AG04449 (cell line): ENCODE measurements at regions not wholly inside any gene's neighbourhood (a gene's known extent, or its start where the extent isn't known, plus 50 kb on each side); places are given as distances from the start of the nearest gene placed in this dataset.

ENCODE experiments used
- CTCF ChIA-PET: fragments of 350-600 bp; formaldehyde crosslinking; extraction: SDS; loops from one replicate; lab custom pipeline; 2021; ENCODE audit warnings: antibody characterized with exemption; lab: Yijun Ruan, JAX
- POLR2A ChIA-PET: fragments of 400-600, 350-600 bp; formaldehyde crosslinking; extraction: SDS; loops from one replicate; lab custom pipeline; 2020; ENCODE audit warnings: antibody characterized with exemption, inconsistent platforms; lab: Yijun Ruan, JAX
- DNase-seq: peaks from one replicate; pipeline ENCODE4 v3.0.0-alpha.2; 2010; ENCODE audit warnings: low read depth, low spot score
- H3K4me3 ChIP-seq: 2 replicates; pipeline ENCODE4 v1.5.1; 2011; ENCODE audit warnings: low read depth, mild to moderate bottlenecking, control low read depth, low read length
- CTCF ChIP-seq: IDR thresholded peaks from one replicate; pipeline ENCODE4 v1.5.1; 2011; ENCODE audit warnings: mild to moderate bottlenecking, moderate library complexity, low read length, control low read depth, inconsistent platforms; ENCODE audit not compliant: insufficient read depth; ENCODE audit errors: missing control alignments

- no peak for TF ChIP-seq CTCF
- CTCF ChIA-PET, result no interaction called here
- H3K4me3 ChIP-seq, result no peak overlapping the region
- no peak for DNase-seq
- POLR2A ChIA-PET, result no interaction called here
Measured at GRCh38 chr12:42779186-42779859, 189.8 kb upstream of the PRICKLE1 start.

DNA sequence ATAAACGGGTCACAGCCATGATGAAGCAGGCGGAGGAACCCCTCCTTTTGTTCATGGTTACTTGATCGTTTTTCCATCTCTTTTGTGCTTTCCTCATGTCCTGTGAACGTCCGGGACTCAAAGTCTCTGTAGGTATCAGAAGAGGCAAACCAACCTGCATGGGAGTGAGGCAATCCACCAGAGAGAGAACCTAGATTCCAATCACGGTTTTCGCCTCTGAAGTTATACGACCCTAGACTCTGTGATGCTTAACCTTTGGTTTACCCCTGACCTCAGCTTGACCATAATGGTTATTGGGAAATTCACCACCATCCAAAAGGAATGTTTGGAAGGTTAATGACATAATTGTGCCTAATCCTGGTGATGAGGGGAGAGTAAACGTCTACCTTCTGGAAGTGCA, 186.8 kb upstream of the PRICKLE1 start:
- TF ChIP-seq CTCF, result no peak
- ChIA-PET POLR2A (no interaction called here), CTCF (no interaction called here)
- no peak overlapping the region for H3K4me3 ChIP-seq
- DNase-seq, result no peak

GRCh38 chr12:42774238-42774637, 184.7 kb upstream of the PRICKLE1 start:
- CTCF ChIA-PET, result no interaction called here

GRCh38 chr12:42770261-42770660, 180.7 kb upstream of the PRICKLE1 start:
- POLR2A ChIA-PET, result no interaction called here
- TF ChIP-seq CTCF, result no peak
- H3K4me3 ChIP-seq, result no peak overlapping the region
- CTCF ChIA-PET, result interaction anchor here (1.1 kb wide), 1 partner anchor 10 kb away, joined by 4 read pairs; no protein-coding TSS in a partner anchor
- DNase-seq, result no peak

More at GRCh38 chr12:42774238-42774637, 184.7 kb upstream of the PRICKLE1 start:
- no peak for TF ChIP-seq CTCF
- no peak for DNase-seq
- POLR2A ChIA-PET, result no interaction called here
- no peak overlapping the region for H3K4me3 ChIP-seq

DNA sequence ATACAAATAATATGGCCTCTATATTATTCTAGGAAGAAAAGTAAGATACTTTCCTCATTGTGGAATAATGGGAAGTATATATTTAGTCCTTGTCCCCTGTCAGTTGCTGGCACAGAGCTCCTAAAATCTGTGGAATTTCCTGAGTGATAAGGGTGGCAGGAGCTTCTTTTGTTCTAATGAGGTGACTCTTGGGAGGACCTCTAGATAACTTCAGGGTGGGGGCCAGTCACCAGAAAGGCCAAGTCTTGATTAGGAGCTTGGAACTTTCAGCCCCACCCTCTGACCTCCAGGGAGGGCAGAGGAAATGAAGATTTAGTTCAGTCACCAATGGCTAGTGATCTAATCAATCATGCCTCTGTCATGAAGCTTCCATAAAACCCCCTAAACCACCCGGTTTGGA, 179.9 kb upstream of the PRICKLE1 start:
- DNase-seq, result no peak
- POLR2A ChIA-PET, result no interaction called here
- CTCF ChIA-PET, result interaction anchor here (1.1 kb wide), 1 partner anchor 10 kb away, joined by 4 read pairs; no protein-coding TSS in a partner anchor
- TF ChIP-seq CTCF, result no peak
- H3K4me3 ChIP-seq, result no peak overlapping the region

GRCh38 chr12:42767998-42768397, 178.5 kb upstream of the PRICKLE1 start:
- ChIA-PET POLR2A (no interaction called here), CTCF (no interaction called here)
- no peak overlapping the region for H3K4me3 ChIP-seq
- TF ChIP-seq CTCF, result no peak
- DNase-seq, result no peak
